Erythroblast (primary cell): ENCODE measurements at regions not wholly inside any gene's neighbourhood (a gene's known extent, or its start where the extent isn't known, plus 50 kb on each side); places are given as distances from the start of the nearest gene placed in this dataset.
"Not testable (repeated sequence)": the region's sequence is repeated elsewhere in the genome, so short reads cannot be mapped to it uniquely, and the experiment has no call there.

Source experiments
- GATA1 ChIP-seq: IDR thresholded peaks from 2 replicates; pipeline ENCODE4 v1.6.1; 2011; ENCODE audit warnings: low read depth, mild to moderate bottlenecking, control low read depth, low read length, moderate library complexity
- POLR2A ChIP-seq: IDR thresholded peaks from 2 replicates; pipeline ENCODE4 v1.6.1; 2011; ENCODE audit warnings: mild to moderate bottlenecking, low read length

DNA sequence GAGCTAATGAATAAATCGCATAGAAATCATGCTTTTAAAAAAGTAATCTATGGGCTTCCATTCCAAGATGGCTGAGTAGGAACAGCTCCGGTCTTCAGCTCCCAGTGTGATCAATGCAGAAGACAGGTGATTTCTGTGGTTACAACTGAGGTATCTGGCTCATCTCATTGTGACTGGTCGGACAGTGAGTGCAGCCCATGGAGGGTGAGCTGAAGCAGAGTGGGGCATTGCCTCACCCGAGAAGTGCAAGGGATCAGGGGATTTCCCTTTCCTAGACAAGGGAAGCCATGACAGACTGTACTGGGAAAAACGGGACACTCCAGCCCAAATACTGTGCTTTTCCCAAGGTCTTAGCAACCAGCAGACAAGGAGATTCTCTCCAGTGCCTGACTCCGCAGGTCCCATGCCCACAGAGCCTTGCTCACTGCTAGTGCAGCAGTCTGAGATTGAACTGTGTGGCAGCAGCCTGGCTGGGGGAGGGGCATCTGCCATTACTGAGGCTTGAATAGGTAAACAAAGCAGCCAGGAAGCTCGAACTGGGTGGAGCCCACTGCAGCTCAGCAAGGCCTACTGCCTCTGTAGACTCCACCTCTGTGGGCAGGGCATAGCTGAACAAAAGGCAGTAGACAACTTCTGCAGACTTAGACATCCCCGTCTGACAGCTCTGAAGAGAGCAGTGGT, 61.5 kb upstream of the PLAAT1 start:
- not testable (repeated sequence) for TF ChIP-seq POLR2A, GATA1
